ENCODE measurements at regions not wholly inside any gene's neighbourhood (a gene's known extent, or its start where the extent isn't known, plus 50 kb on each side); places are given as distances from the start of the nearest gene placed in this dataset.

DNA sequence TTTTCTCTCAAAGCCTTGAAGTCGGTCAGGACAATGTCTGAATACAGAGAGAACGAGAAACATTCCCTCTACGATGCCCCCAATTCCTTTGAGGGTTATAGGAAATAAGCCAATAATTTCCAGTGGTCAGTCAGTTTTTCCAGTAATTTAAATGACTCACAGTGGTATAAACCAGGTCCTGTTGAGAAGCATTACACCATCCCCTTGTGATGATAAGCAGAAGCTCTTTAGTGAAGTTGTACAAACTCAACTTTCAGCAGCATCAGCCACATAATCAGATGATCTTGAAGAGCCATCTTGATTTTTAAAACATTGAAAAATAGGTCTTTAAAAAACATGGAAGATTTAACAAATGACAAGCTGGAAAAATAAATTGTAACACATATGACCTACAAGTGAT, 173.9 kb upstream of the ZNF462 start:
- TF ChIP-seq EZH2phosphoT487 (IDR thresholded peaks at IDR 0.05; ENCODE audit: borderline replicate concordance), result no peak
- no peak for TF ChIP-seq CTCF (conservative IDR thresholded peaks at IDR 0.05; ENCODE audit: low read length)

Measured in Loucy (cell line).